MM.1S (cell line): ENCODE measurements at regions not wholly inside any gene's neighbourhood (a gene's known extent, or its start where the extent isn't known, plus 50 kb on each side); places are given as distances from the start of the nearest gene placed in this dataset.

Experiments used
- DNase-seq: peaks from one replicate; pipeline ENCODE4 v3.0.0-alpha.2; 2015
- H2AFZ ChIP-seq: fragments of 300-600 bp; sonication (generic); 2 replicates; pipeline ENCODE4 v1.6.0; 2016; ENCODE audit warnings: antibody characterized with exemption, low read length
- H3F3A ChIP-seq: fragments of 300-600 bp; sonication (generic); 2 replicates; pipeline ENCODE4 v1.6.1; 2016; ENCODE audit warnings: mild to moderate bottlenecking, antibody characterized with exemption, low read length, moderate library complexity, mixed read lengths; ENCODE audit not compliant: insufficient read depth
- H3K27ac ChIP-seq: fragments of 300-600 bp; sonication (generic); 2 replicates; pipeline ENCODE4 v1.5.1; 2016; ENCODE audit warnings: mild to moderate bottlenecking, low read length
- H3K27me3 ChIP-seq: fragments of 300-600 bp; sonication (generic); replicated peaks from 2 replicates; pipeline ENCODE4 v1.6.0; 2016; ENCODE audit warnings: low read length; ENCODE audit not compliant: insufficient read depth
- H3K36me3 ChIP-seq: fragments of 300-600 bp; sonication (generic); replicated peaks from 2 replicates; pipeline ENCODE4 v1.6.1; 2016; ENCODE audit warnings: mild to moderate bottlenecking, low read length, mixed read lengths; ENCODE audit not compliant: insufficient read depth
- H3K4me1 ChIP-seq: fragments of 300-600 bp; sonication (generic); 2 replicates; pipeline ENCODE4 v1.6.1; 2016; ENCODE audit warnings: low read length, mixed read lengths
- H3K4me2 ChIP-seq: fragments of 300-600 bp; sonication (generic); 2 replicates; pipeline ENCODE4 v1.6.0; 2016; ENCODE audit warnings: low read depth, low read length
- H3K4me3 ChIP-seq: fragments of 300-600 bp; sonication (generic); 2 replicates; pipeline ENCODE4 v1.5.1; 2016; ENCODE audit warnings: low read length, mixed read lengths
- H3K79me2 ChIP-seq: fragments of 300-600 bp; sonication (generic); 2 replicates; pipeline ENCODE4 v1.6.1; 2016; ENCODE audit warnings: mixed run types, low read length, mixed read lengths
- H3K9ac ChIP-seq: fragments of 300-600 bp; sonication (generic); 2 replicates; pipeline ENCODE4 v1.6.1; 2016; ENCODE audit warnings: low read length, mixed read lengths
- H3K9me2 ChIP-seq: fragments of 300-600 bp; sonication (generic); replicated peaks from 2 replicates; pipeline ENCODE4 v1.6.1; 2016; ENCODE audit warnings: mild to moderate bottlenecking, low read length, mixed read lengths; ENCODE audit not compliant: insufficient read depth
- H3K9me3 ChIP-seq: fragments of 300-600 bp; sonication (generic); replicated peaks from 2 replicates; pipeline ENCODE4 v1.6.1; 2016; ENCODE audit warnings: mild to moderate bottlenecking, low read length, mixed read lengths; ENCODE audit not compliant: insufficient read depth
- H4K20me1 ChIP-seq: fragments of 300-600 bp; sonication (generic); 2 replicates; pipeline ENCODE4 v1.6.1; 2016; ENCODE audit warnings: mild to moderate bottlenecking, low read length, moderate library complexity, mixed read lengths; ENCODE audit not compliant: insufficient read depth
- CTCF ChIP-seq: fragments of 300-600 bp; sonication (generic); IDR thresholded peaks from 2 replicates; pipeline ENCODE4 v1.5.1; 2016; ENCODE audit warnings: antibody characterized with exemption, low read length, mixed read lengths
- EZH2 ChIP-seq: fragments of 300-600 bp; sonication (generic); optimal IDR thresholded peaks from 2 replicates; pipeline ENCODE3; 2017; ENCODE audit warnings: low read depth, mild to moderate bottlenecking, antibody characterized with exemption, low read length, mixed read lengths
- EZH2phosphoT487 ChIP-seq: fragments of 300-600 bp; sonication (generic); IDR thresholded peaks from 2 replicates; pipeline ENCODE4 v1.6.1; 2018; ENCODE audit warnings: antibody characterized with exemption, low read length

GRCh38 chr2:367246-367645, 79.4 kb upstream of the ALKAL2 start:
- Histone ChIP-seq H3K9ac (no peak overlapping the region), H3K4me2 (no peak overlapping the region), H3K27ac (no peak overlapping the region), H3K9me3 (no peaks in the 10 kb centered on the region), H3K27me3 (peaks cover 10% of the 10 kb centered on the region), H3K36me3 (no peaks in the 10 kb centered on the region), H2AFZ (no peak overlapping the region), H3K4me1 (no peaks in the 10 kb centered on the region), H3K79me2 (no peaks in the 10 kb centered on the region), H3K4me3 (no peak overlapping the region), H3K9me2 (no peaks in the 10 kb centered on the region), H4K20me1 (no peaks in the 10 kb centered on the region), H3F3A (no peaks in the 10 kb centered on the region)
- TF ChIP-seq EZH2phosphoT487: no peak
- TF ChIP-seq CTCF: no peak
- no peak for TF ChIP-seq EZH2
- DNase-seq: no peak

GRCh38 chr2:366706-367105, 78.8 kb upstream of the ALKAL2 start:
- Histone ChIP-seq H3K27me3 (peaks cover 10% of the 10 kb centered on the region), H2AFZ (no peak overlapping the region), H3K27ac (no peak overlapping the region), H3K9ac (no peak overlapping the region), H3K4me1 (no peaks in the 10 kb centered on the region), H3K79me2 (no peaks in the 10 kb centered on the region), H4K20me1 (no peaks in the 10 kb centered on the region), H3F3A (no peaks in the 10 kb centered on the region), H3K4me3 (no peak overlapping the region), H3K9me2 (no peaks in the 10 kb centered on the region), H3K36me3 (no peaks in the 10 kb centered on the region), H3K9me3 (no peaks in the 10 kb centered on the region), H3K4me2 (no peak overlapping the region)
- no peak for DNase-seq
- TF ChIP-seq CTCF (no peak), EZH2phosphoT487 (no peak), EZH2 (no peak)

- Histone ChIP-seq H3K4me3 (no peak overlapping the region), H3K4me1 (no peaks in the 10 kb centered on the region), H3F3A (no peaks in the 10 kb centered on the region), H2AFZ (no peak overlapping the region), H3K27ac (no peak overlapping the region), H3K79me2 (no peaks in the 10 kb centered on the region), H3K36me3 (no peaks in the 10 kb centered on the region), H4K20me1 (no peaks in the 10 kb centered on the region), H3K9me3 (no peaks in the 10 kb centered on the region), H3K27me3 (peaks cover 10% of the 10 kb centered on the region), H3K4me2 (no peak overlapping the region), H3K9me2 (no peaks in the 10 kb centered on the region), H3K9ac (no peak overlapping the region)
- no peak for DNase-seq
- TF ChIP-seq EZH2 (no peak), EZH2phosphoT487 (no peak), CTCF (no peak)
Observed at GRCh38 chr2:365367-366275, 77.7 kb upstream of the ALKAL2 start.
